Epidermal melanocyte (primary cell): ENCODE measurements at regions not wholly inside any gene's neighbourhood (a gene's known extent, or its start where the extent isn't known, plus 50 kb on each side); places are given as distances from the start of the nearest gene placed in this dataset.

ENCODE experiments used
- DNase-seq: peaks from one replicate; pipeline ENCODE4 v3.0.0; 2011; ENCODE audit warnings: low spot score; ENCODE audit not compliant: insufficient read length

GRCh38 chr13:27367570-27367969, 56.8 kb upstream of the GTF3A start:
- DNase-seq, result no peak

DNA sequence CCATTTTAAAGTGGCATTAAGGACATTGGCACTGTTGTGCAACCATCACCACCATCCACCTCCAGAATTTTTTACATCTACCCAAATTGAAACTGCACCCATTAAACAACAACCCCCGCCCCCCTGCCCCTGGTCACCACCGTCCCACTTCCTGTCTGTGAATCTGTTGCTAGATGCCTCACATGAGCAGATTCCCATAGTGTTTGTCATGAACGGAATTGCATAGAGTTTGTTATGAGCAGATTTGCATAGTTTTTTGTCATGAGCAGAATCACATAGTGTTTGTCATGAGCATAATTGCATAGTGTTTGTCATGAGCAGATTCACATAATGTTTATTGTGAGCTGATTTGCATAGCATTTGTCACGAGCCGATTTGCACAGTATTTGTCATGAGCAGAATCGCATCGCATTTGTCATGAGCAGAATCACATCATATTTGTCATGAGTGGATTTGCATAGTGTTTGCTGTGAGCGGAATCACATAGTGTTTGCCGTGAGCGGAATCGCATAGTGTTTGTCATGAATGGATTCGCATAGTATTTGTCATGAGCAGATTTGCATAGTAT, 54.0 kb upstream of the GTF3A start:
- no peak for DNase-seq

DNA sequence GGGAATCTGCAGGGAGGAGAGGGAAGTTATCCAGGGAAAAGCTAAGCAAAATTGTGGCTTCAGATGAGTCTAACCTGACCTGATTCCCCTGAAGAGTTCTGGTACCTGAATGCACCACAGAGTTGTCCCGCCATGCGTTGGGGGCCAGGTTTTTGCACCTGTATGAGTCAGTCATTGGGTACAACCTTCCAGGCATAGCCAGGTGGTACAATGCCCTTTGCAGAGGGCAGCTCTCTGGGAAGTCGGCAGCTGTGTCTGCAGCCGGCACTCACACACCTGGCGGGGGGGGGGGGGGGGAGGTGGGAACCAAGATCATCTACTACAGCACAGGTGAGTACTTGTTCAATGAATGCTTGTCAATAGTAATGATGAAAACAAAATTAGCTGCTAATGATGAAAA, 52.5 kb upstream of the GTF3A start:
- DNase-seq, result no peak

DNA sequence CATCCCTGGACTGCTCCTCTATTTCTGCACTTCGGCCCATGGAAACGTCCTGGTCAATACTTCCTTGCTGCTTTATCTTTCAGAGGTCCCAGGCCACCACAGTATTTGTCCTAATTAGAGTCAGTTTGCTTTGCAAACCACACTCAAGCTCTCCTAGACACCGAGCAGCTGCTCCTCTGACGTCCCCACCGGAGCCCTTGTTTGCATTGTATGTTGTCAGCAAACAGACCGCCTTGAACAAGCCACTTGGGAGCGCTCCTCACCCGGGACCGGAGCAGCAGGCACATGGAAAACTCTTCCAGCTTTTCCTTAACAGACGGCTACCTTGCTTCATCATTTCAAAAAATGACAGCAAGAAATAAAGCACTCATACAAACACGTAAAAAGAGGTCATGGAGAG, 51.5 kb upstream of the GTF3A start:
- DNase-seq, result no peak

GRCh38 chr13:27374126-27374613, 50.2 kb upstream of the GTF3A start:
- DNase-seq, result no peak
